ENCODE measurements at regions not wholly inside any gene's neighbourhood (a gene's known extent, or its start where the extent isn't known, plus 50 kb on each side); places are given as distances from the start of the nearest gene placed in this dataset.

DNA sequence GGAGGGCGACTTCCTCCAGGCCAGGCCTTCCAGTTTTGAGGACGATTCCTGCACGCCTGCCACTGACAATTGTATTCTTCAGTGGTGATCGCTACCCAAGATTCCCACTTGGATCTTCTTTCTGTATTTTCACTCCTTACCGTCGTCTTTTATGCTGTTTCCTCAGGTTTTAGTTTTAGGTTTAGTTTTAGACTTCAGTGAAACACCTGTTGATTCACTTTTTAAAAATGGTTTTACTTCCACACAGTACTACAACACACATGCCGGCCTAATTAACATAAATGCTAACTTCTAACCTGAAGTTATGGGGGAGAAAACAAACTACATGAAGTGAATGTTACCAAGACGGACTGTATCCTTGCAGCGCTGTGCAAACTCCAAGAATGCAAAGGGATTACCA lies 530.6 kb upstream of the MGMT start:
- in situ Hi-C loops (cut with MboI; ENCODE audit: low sequenced_read_pairs), result no loop called here

DNA sequence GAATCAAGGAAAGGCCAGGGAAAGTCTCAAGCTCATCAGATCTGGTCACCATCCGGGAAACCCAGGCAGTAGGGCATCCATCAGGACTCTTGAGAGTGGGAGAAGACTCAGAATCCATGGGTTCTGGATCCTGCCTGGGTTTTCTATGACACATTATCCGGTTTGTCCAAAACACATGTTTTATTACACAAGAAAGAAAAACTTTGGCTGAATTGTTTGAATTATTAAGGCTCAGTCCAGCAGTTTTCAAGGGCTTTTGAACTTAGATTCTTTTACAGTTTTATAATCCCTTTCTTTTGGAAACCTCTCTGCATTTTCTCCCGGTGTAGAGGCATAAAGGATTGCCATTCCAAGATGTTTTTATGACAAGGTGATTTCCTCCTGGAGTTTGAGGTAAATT lies 528.5 kb upstream of the MGMT start:
- in situ Hi-C loops (cut with MboI; ENCODE audit: low sequenced_read_pairs), result no loop called here

DNA sequence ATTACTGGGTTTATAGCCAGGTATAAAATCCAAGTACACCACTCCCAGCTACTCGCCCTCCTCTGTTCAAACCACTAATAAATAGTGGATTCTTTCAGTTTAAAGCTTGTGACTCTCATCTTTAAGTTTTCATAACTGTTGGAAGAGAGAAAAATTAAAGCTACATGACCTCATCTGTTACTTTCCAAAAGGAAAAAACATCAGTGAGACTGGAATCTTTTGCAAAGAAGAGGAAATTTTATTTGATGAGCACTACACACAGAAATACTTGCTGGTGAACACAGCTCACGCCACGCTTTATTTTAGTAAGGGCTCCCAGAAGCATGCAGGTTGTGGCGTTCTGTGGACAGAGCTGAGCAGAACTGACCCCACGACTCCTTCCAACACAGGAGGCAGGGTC lies 527.0 kb upstream of the MGMT start:
- in situ Hi-C loops (cut with MboI; ENCODE audit: low sequenced_read_pairs), result no loop called here

DNA sequence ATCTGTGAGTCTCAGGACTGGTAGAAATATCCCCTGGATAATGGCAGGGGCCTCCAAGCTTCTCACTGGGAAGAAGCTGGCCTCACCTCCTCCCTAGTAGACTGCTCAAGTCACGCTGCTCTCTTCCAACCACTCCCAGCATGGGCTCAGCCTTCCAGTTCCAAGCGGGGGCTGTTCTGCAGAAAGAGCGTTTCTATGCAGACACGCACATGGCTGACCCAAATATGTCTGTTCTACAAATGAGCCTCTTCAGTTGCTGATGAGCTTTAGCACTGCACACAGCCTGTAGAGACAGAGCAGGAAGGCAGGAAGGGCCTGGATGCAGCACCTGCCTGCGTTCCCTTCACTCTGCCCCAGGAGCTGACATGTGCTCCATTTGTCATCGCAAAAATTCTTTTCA lies 523.9 kb upstream of the MGMT start:
- in situ Hi-C loops (cut with MboI; ENCODE audit: low sequenced_read_pairs), result no loop called here

DNA sequence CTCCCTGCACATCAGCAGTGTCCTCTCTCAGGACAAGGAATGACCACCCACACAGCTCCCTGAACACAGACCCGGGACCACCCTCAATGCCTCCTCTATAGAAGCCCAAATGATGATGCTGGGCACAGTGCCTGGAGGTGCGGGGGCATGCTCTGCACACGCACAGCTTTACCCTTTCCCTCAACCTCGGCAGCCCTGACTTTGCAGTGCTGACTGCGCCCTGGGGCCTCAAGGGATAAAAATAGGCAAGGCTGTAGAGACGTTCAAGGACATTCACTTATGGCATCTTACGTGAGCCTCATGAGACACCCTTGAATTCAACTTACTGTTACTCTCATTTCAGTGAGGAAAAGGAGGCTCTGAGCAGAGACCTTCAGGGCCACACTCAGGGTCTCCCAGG lies 521.6 kb upstream of the MGMT start:
- in situ Hi-C loops (cut with MboI; ENCODE audit: low sequenced_read_pairs), result no loop called here

DNA sequence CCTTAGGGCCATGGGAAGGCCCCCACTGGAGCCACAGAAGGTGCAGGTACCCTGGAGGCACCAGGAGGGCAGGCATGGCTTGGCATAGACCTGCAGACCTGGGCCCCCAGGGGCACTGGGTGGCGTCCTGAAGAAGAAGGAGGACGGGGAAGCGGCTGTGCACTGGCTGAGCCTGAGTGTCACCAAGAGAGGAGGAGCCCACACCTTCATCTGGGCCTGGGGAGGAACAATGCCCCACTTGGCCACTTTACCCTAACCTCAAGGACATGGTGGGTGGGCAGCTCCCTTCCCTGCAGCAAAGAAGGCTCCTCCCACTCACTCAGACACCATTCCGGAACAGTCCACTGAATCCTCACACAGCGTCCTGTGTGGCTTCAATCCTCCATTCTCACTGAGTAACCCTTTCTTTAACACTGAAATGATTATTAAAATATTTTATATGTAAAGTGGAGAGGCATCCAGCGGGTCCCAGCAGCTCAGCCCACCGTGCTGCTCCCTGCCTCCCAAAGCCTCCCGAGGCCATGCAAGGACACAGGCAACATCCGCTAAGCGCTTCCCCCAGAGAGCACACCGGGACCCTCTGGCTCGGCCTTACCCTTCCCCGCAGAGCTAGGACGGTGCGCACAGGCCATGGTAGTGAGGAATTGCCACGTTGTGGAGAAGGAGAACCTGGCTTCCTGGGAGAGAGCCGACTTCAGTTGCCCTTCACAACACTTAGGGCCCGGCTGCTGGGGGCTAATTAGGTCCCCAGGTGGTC lies 516.7 kb upstream of the MGMT start:
- in situ Hi-C loops (cut with MboI; ENCODE audit: low sequenced_read_pairs), result no loop called here

DNA sequence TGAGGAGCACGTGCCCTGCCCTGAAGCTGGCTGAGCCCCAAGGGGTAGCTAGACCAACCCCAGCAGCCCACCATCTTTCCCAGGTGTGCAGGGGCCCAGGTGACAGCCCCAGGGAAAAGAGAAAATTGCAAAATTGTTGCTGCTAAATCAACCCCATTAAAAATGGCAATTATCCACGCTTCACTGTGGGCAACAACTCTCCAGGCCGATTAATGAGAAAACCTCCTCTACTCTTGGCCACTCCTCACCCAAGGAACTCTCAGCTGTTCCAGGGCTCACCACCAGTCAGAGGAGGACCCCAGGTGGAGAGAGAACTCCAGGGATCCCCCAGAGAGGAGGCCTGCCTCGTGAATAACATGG lies 516.1 kb upstream of the MGMT start:
- in situ Hi-C loops (cut with MboI; ENCODE audit: low sequenced_read_pairs), result no loop called here

DNA sequence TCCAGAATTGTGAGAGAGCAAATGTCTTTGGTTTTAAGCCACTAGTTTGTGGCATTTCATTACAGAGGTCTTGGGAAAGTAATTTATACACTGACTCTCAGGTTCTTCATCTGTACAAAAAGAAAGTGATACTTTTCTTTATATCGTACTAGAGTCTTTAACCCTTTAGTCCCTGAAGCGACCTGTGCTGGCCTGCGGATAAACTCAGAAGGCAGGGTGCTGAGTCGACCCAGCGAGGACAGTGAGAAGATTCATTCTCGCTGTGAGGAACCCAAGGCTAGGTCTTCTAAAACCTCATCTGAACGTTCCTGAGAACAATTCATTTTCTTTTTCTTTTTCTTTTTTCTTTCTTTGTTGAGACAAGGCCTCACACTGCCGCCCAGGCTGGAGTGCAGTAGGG lies 514.2 kb upstream of the MGMT start:
- in situ Hi-C loops (cut with MboI; ENCODE audit: low sequenced_read_pairs), result no loop called here

DNA sequence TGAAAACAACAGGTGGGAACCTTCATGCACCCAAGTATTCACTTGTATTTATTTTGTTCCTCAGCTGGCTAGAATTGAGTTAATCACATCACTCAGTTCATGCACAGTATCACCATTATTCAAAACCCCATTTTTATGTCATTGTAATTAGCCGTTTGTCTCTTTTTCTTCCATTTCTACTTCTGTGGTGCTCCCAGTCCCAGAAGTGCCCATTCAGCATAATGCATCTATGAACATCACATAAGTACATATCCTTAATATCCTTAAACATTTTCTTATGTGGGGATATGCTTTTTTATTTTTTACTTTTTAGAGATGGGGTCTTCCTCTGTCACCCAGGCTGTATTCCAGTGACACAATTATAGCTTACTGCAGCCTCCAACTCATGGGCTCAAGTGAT lies 510.9 kb upstream of the MGMT start:
- in situ Hi-C loops (cut with MboI; ENCODE audit: low sequenced_read_pairs), result no loop called here

DNA sequence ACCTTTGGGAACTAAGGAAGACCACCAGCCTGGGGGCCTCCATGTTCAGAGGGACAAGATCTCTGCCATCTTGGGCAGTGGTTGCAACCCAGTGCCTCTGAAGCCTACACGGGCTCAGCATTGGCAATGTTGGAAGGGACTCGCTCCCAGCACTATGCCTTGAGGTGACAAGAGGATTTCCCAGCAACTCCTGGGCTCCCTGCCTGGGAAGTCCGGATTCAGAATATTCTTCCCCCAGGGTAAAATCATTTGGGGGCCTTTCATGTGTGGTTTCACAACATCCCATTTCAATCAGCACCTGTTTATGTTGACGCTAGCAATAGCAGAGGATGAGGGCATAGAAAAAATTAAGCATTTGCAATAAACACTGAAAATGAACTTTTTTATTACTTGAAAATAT lies 509.8 kb upstream of the MGMT start:
- in situ Hi-C loops (cut with MboI; ENCODE audit: low sequenced_read_pairs), result no loop called here

DNA sequence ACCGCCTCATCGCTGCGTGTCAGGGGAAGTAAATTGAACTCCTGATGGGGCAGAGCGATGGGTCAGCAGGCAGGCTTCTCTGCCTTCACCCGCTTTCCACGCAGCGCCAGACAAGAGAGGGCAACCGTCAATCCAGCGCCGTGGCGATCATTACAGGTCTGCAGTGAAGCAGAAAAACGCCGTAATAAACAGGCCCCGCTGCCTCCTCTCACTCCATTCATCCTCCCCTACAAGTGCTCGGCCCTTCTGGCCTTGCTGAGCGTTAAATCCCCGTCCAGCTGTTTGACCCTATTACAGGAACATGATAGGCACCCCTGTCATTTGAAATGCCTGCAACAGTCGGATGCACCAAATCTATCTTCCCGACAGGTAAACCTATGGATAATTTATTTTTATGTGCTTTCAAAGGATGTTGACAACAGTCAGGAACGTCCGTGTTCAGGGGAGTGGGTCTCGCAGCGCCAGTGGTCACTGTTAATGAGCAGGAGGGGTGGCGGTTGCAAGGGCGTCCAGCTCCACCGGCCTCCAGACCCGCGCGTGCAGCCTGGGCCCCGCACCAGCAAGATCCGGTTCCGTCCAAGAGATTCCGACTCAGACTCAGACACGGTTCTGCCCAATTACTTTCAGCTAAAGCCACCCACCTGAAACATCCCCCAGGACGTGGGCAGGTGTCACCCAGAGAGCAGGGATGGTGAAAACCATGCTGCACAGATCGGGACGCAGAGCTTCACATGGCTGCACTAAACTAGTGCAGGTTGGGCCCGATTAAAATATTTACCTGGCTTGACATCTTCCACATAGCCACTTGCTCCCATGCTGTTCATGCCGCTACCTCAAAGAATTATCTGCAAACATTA lies 508.0 kb upstream of the MGMT start:
- in situ Hi-C loops (cut with MboI; ENCODE audit: low sequenced_read_pairs), result no loop called here

DNA sequence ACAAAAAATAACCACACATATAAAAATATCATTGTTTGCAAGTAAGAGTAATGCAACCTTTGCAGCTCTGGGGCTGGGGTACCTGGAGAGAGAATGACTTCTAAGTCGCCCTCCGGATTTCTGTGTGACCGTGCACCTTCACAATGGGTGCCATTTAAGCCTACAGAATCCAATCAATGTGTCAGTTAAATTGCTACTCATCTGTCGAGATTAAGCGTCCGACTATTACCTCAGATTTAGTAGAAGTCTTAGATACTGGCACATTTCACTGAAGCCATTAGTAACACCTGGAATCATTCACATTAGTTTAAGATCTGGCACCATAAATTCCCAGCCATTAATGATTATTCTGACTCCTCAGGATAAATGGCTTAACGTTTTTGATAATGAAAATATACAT lies 507.3 kb upstream of the MGMT start:
- in situ Hi-C loops (cut with MboI; ENCODE audit: low sequenced_read_pairs), result no loop called here

DNA sequence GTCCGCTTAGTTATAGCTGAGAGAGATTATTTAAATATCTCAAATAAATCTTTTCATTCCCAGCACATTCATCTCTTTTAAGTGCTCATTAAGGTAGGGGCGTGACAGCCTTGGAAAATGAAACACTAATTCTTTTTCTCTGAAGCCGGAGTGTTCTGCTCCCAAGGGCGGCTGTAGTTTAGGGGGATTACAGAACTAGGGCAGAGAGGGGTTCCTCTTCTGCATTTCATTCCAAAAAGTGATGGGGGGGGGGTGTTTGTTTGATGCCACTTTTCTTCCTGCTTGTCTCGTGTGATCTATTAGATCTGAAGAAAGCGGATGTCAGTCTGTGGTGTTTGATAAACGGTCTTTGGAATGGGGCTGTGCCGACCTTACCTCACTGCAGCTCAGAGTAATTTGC lies 506.5 kb upstream of the MGMT start:
- in situ Hi-C loops (cut with MboI; ENCODE audit: low sequenced_read_pairs), result no loop called here

DNA sequence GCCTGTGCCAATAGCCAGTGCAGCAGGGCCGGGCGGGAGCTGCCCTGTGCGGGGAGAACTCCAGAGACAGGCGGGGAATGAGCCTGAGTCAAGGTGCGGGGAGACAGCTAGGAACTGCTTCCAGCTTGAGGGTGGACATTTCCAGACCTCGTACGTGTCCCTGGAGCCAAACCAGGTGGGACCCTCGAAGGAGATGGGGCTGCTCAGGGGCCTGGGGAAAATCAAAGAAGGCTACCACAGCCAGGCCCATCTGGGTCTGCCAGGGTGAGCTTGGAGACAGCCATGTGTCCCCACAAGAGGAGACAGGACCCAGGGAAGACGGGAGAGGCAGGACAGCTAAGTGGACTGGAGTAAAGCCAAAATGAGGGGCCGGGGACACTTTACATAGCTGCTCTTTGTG lies 504.9 kb upstream of the MGMT start:
- in situ Hi-C loops (cut with MboI; ENCODE audit: low sequenced_read_pairs), result no loop called here

DNA sequence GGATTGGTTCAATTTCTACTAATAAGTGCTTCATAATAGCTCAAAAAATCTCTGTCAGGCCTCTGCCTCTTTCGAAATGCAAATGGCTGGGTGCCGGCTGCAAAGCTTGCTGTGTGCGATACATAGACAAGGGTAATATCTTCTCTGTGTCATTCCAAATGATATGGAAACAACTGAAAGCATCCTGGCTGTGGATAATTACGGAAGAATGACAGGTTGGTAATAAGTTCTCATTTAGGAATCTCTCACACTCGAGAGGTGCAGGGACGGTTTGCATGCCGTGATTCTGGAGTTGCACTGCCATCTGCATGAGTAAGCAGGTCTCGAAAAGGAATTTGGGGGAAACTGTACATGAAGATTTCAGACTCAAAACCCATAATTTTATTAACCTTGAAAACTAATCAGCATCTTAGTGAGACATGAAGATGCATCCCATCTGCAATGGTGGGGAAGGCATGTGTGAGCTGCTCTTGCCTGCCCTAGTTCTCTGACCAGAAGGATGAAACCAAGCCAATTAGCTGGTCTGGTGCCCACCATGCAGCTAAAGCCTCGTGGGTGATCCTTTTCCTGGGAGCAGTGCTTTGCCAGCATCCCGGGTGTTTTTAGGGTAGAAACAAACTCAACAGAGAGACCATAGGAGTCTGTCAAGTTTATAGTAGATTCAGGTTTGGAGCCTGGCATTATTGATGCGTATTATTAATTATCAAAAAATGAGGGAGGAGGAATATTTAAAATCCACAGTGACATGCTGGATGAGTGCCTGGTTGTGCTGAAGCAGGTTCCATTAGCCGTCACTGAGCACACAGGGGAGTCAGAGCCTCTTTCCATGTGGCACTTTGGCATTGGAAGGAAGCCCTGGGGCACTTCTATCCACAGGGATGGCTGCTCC lies 503.6 kb upstream of the MGMT start:
- in situ Hi-C loops (cut with MboI; ENCODE audit: low sequenced_read_pairs), result no loop called here

DNA sequence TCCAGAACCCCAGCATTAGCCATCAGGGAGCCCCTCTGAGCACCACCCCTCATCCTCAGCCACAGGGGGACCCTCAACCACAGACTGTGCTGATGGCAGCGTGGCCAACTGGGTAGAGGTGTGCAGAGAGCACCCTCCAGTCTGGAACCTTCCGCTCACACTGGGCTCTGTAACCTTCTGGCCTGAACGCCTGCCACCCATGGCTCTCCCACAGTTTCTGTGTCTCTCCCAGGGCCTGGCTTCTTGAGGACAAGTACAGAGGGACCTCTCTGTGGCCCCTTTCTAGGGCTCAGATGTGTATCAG lies 503.0 kb upstream of the MGMT start:
- in situ Hi-C loops (cut with MboI; ENCODE audit: low sequenced_read_pairs), result no loop called here

DNA sequence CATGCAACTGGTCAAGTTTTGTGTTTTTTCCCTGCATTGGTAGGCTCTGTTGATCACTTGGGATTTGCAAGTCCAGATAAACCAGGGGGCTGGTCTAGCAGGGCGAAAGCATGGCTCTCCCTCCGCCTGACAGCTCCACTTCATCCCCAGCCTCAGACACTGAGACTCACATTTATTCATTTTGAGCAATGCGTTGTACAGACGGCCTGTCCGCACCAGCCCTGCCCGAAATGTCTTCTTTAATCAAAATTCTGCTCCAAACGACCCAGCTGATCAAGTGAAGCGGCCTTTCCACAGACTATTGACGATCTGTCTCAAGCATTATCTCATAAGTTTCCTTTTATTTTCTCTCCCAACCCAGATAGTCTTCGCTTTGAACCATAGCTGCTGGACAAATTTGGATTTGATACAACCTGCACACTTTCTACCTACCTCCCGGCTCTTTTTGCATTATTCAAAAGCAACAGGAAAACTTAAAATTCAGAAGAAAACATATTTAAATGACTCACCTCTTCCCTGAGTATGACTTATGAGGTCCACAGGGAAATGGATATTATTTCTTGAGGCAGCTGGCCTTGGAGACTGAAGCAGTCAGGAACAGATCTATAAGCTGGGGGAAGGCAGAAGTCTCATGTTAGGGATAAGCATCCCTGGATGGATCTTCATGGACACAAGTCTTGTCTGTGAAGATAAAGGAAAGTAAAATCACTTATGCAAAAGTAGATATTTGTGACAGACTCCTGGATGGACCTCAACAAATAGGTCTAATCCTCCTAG lies 498.9 kb upstream of the MGMT start:
- in situ Hi-C loops (cut with MboI; ENCODE audit: low sequenced_read_pairs), result no loop called here

DNA sequence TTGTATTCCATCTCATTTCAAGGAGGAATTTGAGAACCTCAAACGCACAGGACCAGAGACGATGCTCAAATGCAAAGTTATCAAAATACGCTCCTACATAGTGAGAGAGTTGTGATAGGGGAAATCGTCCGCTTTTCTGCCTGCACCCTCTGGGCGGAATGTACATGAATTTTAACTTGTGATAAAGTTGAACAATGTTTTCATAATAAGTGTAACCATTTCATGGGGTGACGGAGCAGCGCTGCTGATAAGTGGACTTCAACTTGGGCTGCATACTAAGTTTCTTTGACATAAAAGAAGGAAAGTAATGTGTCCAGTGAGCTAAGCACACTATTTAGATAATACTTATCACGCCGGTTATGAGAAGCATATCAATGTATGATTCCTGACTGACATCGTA lies 497.5 kb upstream of the MGMT start:
- in situ Hi-C loops (cut with MboI; ENCODE audit: low sequenced_read_pairs), result no loop called here

DNA sequence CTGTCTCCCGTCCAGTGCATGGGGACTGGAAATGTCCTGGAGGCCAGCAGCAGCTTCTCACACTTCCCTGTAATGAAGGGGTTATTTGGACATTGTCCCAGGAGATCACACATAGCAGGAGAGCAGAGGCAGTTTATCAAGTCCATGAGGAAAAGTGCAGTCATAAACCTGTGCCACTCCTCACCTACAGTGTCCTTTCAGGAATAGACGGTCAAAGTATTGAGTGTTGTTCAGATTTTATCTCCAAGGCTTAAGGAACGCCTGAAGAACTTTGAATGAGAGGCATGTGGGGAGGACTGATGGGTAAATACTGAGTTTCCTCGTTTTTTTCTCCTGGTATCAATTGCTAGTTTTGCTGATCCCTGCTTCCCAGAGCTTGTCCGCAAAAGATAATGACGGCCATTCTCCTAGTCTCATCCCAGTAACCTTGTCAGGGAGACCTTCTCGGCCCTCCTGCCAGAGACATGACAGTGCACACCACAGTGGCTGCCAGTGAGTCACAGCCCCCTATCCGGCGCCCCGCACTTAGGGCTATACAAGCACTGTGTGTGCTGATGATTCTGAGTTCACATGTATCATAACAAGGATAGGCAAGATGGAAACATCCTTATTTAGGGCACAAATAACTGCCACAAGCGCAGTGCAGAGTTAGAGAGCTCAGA lies 495.5 kb upstream of the MGMT start:
- in situ Hi-C loops (cut with MboI; ENCODE audit: low sequenced_read_pairs), result no loop called here

DNA sequence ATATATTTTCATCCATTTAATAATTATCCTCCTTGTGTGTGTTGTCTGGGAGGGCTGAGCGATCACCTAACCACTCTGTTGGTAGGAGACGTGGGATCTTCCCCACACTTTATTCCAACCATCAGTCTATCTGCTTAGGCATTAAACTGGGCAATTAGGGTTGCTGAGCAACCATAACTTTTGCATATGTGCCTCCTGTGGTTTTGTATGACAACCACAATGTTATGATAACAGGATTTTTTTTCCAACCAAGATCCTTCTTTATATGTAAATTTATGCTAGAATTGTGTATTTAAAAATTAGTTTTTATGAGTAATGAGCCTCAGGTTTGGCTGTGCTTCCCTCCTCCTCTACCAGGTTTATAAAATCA lies 495.0 kb upstream of the MGMT start:
- in situ Hi-C loops (cut with MboI; ENCODE audit: low sequenced_read_pairs), result no loop called here

DNA sequence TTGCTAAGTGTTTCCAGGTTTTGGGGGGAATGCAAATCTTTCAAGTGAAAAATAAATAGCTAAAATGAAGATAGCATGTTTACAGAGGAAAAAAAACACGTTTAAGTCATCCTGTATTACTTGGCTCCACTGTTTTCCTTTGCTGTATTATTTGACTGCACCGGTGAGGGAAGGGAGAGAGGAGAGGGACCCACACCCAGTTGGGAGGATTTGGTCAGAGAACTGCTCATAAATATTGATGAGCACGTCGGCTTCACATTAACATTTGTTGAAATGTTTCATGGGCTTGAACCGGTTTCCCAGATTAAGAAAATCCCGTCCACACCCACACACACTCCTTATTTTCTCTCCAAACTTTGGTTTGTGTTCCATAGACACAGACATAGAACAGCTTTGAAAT lies 493.8 kb upstream of the MGMT start:
- in situ Hi-C loops (cut with MboI; ENCODE audit: low sequenced_read_pairs), result no loop called here
